H1 (cell line): ENCODE measurements at regions not wholly inside any gene's neighbourhood (a gene's known extent, or its start where the extent isn't known, plus 50 kb on each side); places are given as distances from the start of the nearest gene placed in this dataset.

Experiments used
- CTCF ChIA-PET: fragments of 300-600 bp; sonication (Branson Sonifier 250); formaldehyde crosslinking; loops from one replicate; lab custom pipeline; 2021; ENCODE audit not compliant: partially characterized antibody; lab: Charles Lee
- POLR2A ChIA-PET: fragments of 300-600 bp; sonication (Branson Sonifier 250); formaldehyde crosslinking; loops from one replicate; lab custom pipeline; 2021; ENCODE audit warnings: inconsistent platforms; ENCODE audit not compliant: partially characterized antibody; lab: Charles Lee
- DNase-seq, 2 experiments: peaks; one replicate each; pipeline versions ENCODE4 v3.0.0 to v3.0.0-alpha.2; 2010 to 2022; ENCODE audit warnings: low spot score in 2 of 2, low read depth in 1 of 2, mixed read lengths in 1 of 2
- FAIRE-seq: peaks from 2 replicates; lab custom pipeline; 2011; peaks lifted over from hg19 to GRCh38; lab: Jason Lieb, UNC
- H2AFZ ChIP-seq: 2 replicates; pipeline ENCODE4 v1.8.1; 2012; ENCODE audit warnings: low read length, inconsistent platforms
- H2AK5ac ChIP-seq: 2 replicates; pipeline ENCODE4 v1.6.1; 2013; ENCODE audit warnings: low read depth, low read length
- H2BK120ac ChIP-seq: replicated peaks from 2 replicates; pipeline ENCODE3; 2013; ENCODE audit warnings: low read depth, low read length, inconsistent platforms
- H2BK12ac ChIP-seq: 2 replicates; pipeline ENCODE4 v1.6.1; 2013; ENCODE audit warnings: low read depth, low read length
- H2BK15ac ChIP-seq: 2 replicates; pipeline ENCODE4 v1.6.1; 2013; ENCODE audit warnings: low read length
- H2BK20ac ChIP-seq: 2 replicates; pipeline ENCODE4 v1.6.1; 2013; ENCODE audit warnings: low read length
- H2BK5ac ChIP-seq: 2 replicates; pipeline ENCODE4 v1.6.1; 2013; ENCODE audit warnings: low read depth, low read length
- H3K14ac ChIP-seq: 2 replicates; pipeline ENCODE4 v1.6.1; 2013; ENCODE audit warnings: inconsistent platforms; ENCODE audit not compliant: insufficient read length
- H3K18ac ChIP-seq: 2 replicates; pipeline ENCODE4 v1.6.1; 2013; ENCODE audit warnings: low read length; ENCODE audit errors: extremely low read depth
- H3K23ac ChIP-seq: 2 replicates; pipeline ENCODE4 v1.6.1; 2013; ENCODE audit warnings: inconsistent platforms; ENCODE audit not compliant: insufficient read length
- H3K23me2 ChIP-seq: 2 replicates; pipeline ENCODE4 v1.6.1; 2013; ENCODE audit warnings: low read depth, low read length
- H3K27ac ChIP-seq: 2 replicates; pipeline ENCODE4 v1.6.1; 2011; ENCODE audit warnings: low read depth, low read length, inconsistent platforms
- H3K27me3 ChIP-seq, 4 experiments: replicated peaks in 1 of 4; 1 replicate in 1 of 4; 2 replicates in 3 of 4; pipeline versions ENCODE4 v1.6.1 to v1.8.1; 2011 to 2013; ENCODE audit warnings: low read length in 3 of 4, mild to moderate bottlenecking in 3 of 4, inconsistent platforms in 2 of 4, mixed read lengths in 2 of 4, moderate library complexity in 1 of 4; ENCODE audit not compliant: control insufficient read depth in 3 of 4, insufficient read depth in 3 of 4; ENCODE audit errors: extremely low read depth in 1 of 4
- H3K36me3 ChIP-seq, 4 experiments: 2 replicates each; pipeline versions ENCODE4 v1.6.1 to v1.8.1; 2011 to 2013; ENCODE audit warnings: mild to moderate bottlenecking in 4 of 4, low read length in 3 of 4, moderate library complexity in 2 of 4, control low read depth in 1 of 4, inconsistent platforms in 1 of 4; ENCODE audit not compliant: insufficient read depth in 4 of 4, control insufficient read depth in 2 of 4
- H3K4ac ChIP-seq: replicated peaks from 2 replicates; pipeline ENCODE3; 2013; ENCODE audit warnings: low read length, low read depth, mixed read lengths, inconsistent platforms; ENCODE audit not compliant: insufficient read length
- H3K4me1 ChIP-seq, 4 experiments: replicated peaks in 1 of 4; 1 replicate in 1 of 4; 2 replicates in 3 of 4; pipeline versions ENCODE4 v1.6.1 to v1.8.1; 2011 to 2013; ENCODE audit warnings: low read length in 3 of 4, inconsistent platforms in 2 of 4, mixed read lengths in 1 of 4; ENCODE audit not compliant: insufficient read depth in 4 of 4, control insufficient read depth in 3 of 4
- H3K4me2 ChIP-seq, 2 experiments: 2 replicates each; pipeline versions ENCODE4 v1.6.1 to v1.8.1; 2011 to 2013; ENCODE audit warnings: low read depth in 2 of 2, low read length in 2 of 2, control low read depth in 1 of 2, inconsistent platforms in 1 of 2, mild to moderate bottlenecking in 1 of 2; ENCODE audit not compliant: insufficient read depth in 1 of 2
- H3K4me3 ChIP-seq, 4 experiments: fragments of 200-600, 300-600 bp in 1 of 4; sonication (generic), shearing (Covaris generic), sonication (Bioruptor Twin) in 1 of 4; 2 replicates each; pipeline versions ENCODE4 v1.5.1 to v1.8.1; 2011 to 2016; ENCODE audit warnings: low read length in 4 of 4, low read depth in 3 of 4, control low read depth in 2 of 4, inconsistent platforms in 2 of 4, mild to moderate bottlenecking in 2 of 4, mixed read lengths in 1 of 4, moderate library complexity in 1 of 4; ENCODE audit not compliant: insufficient read depth in 2 of 4; ENCODE audit errors: extremely low read depth in 1 of 4
- H3K56ac ChIP-seq: replicated peaks from 2 replicates; pipeline ENCODE3; 2013; ENCODE audit warnings: low read depth, mild to moderate bottlenecking, mixed read lengths, low read length, inconsistent platforms; ENCODE audit not compliant: insufficient read length
- H3K79me1 ChIP-seq: 2 replicates; pipeline ENCODE4 v1.6.1; 2013; ENCODE audit warnings: low read depth, low read length, control low read depth
- H3K79me2 ChIP-seq, 2 experiments: 2 replicates each; pipeline versions ENCODE4 v1.6.1 to v1.8.1; 2012 to 2013; ENCODE audit warnings: low read length in 2 of 2, mild to moderate bottlenecking in 2 of 2, inconsistent platforms in 1 of 2; ENCODE audit not compliant: insufficient read depth in 2 of 2, control insufficient read depth in 1 of 2
- H3K9ac ChIP-seq, 4 experiments: replicated peaks in 1 of 4; 1 replicate in 1 of 4; 2 replicates in 3 of 4; pipeline versions ENCODE4 v1.6.1 to v1.8.1; 2011 to 2013; ENCODE audit warnings: low read depth in 3 of 4, low read length in 3 of 4, control low read depth in 2 of 4, mild to moderate bottlenecking in 2 of 4, moderate library complexity in 2 of 4, inconsistent platforms in 1 of 4; ENCODE audit errors: extremely low read depth in 1 of 4
- H3K9me3 ChIP-seq, 2 experiments: 2 replicates each; pipeline versions ENCODE4 v1.6.1 to v1.8.1; 2012 to 2013; ENCODE audit warnings: mild to moderate bottlenecking in 2 of 2, moderate library complexity in 2 of 2, control low read depth in 1 of 2, inconsistent platforms in 1 of 2, low read depth in 1 of 2, low read length in 1 of 2, mixed read lengths in 1 of 2; ENCODE audit not compliant: insufficient read depth in 2 of 2
- H4K20me1 ChIP-seq, 2 experiments: replicated peaks in 1 of 2; 2 replicates each; pipeline versions ENCODE3 to v1.8.1; 2011 to 2013; ENCODE audit warnings: inconsistent platforms in 2 of 2, low read length in 2 of 2, mild to moderate bottlenecking in 1 of 2; ENCODE audit not compliant: insufficient read depth in 2 of 2, control insufficient read depth in 1 of 2
- H4K5ac ChIP-seq: 2 replicates; pipeline ENCODE4 v1.6.1; 2013; ENCODE audit warnings: low read length, low read depth, mixed read lengths, inconsistent platforms; ENCODE audit not compliant: insufficient read length
- H4K8ac ChIP-seq: 2 replicates; pipeline ENCODE4 v1.8.0; 2013; ENCODE audit warnings: mild to moderate bottlenecking, moderate library complexity, low read length, inconsistent platforms; ENCODE audit not compliant: insufficient read depth; ENCODE audit errors: extremely low read depth
- H4K91ac ChIP-seq: replicated peaks from 2 replicates; pipeline ENCODE3; 2013; ENCODE audit warnings: low read length, mixed read lengths, inconsistent platforms; ENCODE audit not compliant: insufficient read length
- CHD1 ChIP-seq: IDR thresholded peaks from 2 replicates; pipeline ENCODE4 v1.6.1; 2012; ENCODE audit warnings: low read depth, low read length, improper control_type of control experiment
- CTBP2 ChIP-seq: IDR thresholded peaks from 2 replicates; pipeline ENCODE4 v1.7.0; 2011; ENCODE audit warnings: borderline replicate concordance, mild to moderate bottlenecking, moderate library complexity, mixed read lengths, low read length; ENCODE audit not compliant: insufficient read depth, insufficient read length
- JUN ChIP-seq: IDR thresholded peaks from 2 replicates; pipeline ENCODE4 v1.6.1; 2011; ENCODE audit warnings: low read depth, mild to moderate bottlenecking, improper control_type of control experiment, low read length
- KDM1A ChIP-seq: fragments of 200-600, 300-600 bp; sonication (generic); IDR thresholded peaks from 2 replicates; pipeline ENCODE4 v1.7.1; 2016; ENCODE audit warnings: mild to moderate bottlenecking, low read length, borderline replicate concordance
- SRF ChIP-seq: IDR thresholded peaks from 2 replicates; pipeline ENCODE4 v1.6.1; 2011; ENCODE audit warnings: mild to moderate bottlenecking, low read depth, low read length, moderate library complexity
- ZNF274 ChIP-seq: IDR thresholded peaks from 2 replicates; pipeline ENCODE4 v1.7.0; 2012; ENCODE audit warnings: low read length, borderline replicate concordance; ENCODE audit errors: extremely low read depth
- WGBS, 2 experiments: shearing (Covaris generic) in 1 of 2; methylation state at CpG; one replicate each; pipeline versions ENCODE4 v1.1.6 to v1.1.7; 2013 to 2015; ENCODE audit warnings: low lambda C conversion rate in 2 of 2, mixed read lengths in 2 of 2, inconsistent platforms in 1 of 2, low coverage in 1 of 2, missing lambda C conversion rate in 1 of 2; ENCODE audit not compliant: insufficient replicate concordance in 2 of 2, insufficient coverage in 1 of 2, insufficient read length in 1 of 2; ENCODE audit errors: extremely low coverage in 1 of 2, missing lambda C conversion rate in 1 of 2; 5-methylcytosine and 5-hydroxymethylcytosine counted together
- TF ChIP-seq, protein P1 (sequence below): IDR thresholded peaks from 2 replicates; pipeline ENCODE4 v1.6.1; 2012; ENCODE audit warnings: low read length, inconsistent platforms

- H2BK12ac ChIP-seq = no peak overlapping the region
- ChIA-PET CTCF (interaction anchor here (1.5 kb wide), 1 partner anchor 9 kb away, joined by 4 read pairs; no protein-coding TSS in a partner anchor), POLR2A (no interaction called here)
- no peak overlapping the region for H4K8ac ChIP-seq
- H4K20me1 ChIP-seq = no peaks in the 10 kb centered on the region
- H3K79me1 ChIP-seq = no peaks in the 10 kb centered on the region; the same call in 1 of the 2 replicates
- peaks cover 0 to 3% (median 0%) of the 10 kb centered on the region in 4 experiments; a peak in 2 of 7 replicates for H3K27me3 ChIP-seq
- WGBS, 2 experiments = 87% methylated on average over 4 of the region's 4 CpGs; no CpG with 5 or more reads in 1 of the 2 experiments
- H4K91ac ChIP-seq = no peak overlapping the region
- H3K4me2 ChIP-seq = no peak overlapping the region
- no peak overlapping the region for H2BK20ac ChIP-seq
- H3K56ac ChIP-seq = no peak overlapping the region
- no peak overlapping the region for H2AFZ ChIP-seq
- H2BK5ac ChIP-seq = no peak overlapping the region
- no peak overlapping the region for H2AK5ac ChIP-seq
- H2BK15ac ChIP-seq = no peak overlapping the region
- TF ChIP-seq ZNF274 (no peak), CHD1 (no peak), SRF (no peak), CTBP2 (no peak), JUN (no peak), KDM1A (no peak)
- TF ChIP-seq, protein P1, sequence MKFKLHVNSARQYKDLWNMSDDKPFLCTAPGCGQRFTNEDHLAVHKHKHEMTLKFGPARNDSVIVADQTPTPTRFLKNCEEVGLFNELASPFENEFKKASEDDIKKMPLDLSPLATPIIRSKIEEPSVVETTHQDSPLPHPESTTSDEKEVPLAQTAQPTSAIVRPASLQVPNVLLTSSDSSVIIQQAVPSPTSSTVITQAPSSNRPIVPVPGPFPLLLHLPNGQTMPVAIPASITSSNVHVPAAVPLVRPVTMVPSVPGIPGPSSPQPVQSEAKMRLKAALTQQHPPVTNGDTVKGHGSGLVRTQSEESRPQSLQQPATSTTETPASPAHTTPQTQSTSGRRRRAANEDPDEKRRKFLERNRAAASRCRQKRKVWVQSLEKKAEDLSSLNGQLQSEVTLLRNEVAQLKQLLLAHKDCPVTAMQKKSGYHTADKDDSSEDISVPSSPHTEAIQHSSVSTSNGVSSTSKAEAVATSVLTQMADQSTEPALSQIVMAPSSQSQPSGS = no peak
- H3K79me2 ChIP-seq = no peaks in the 10 kb centered on the region
- H3K36me3 ChIP-seq = no peaks in the 10 kb centered on the region
- peak in 1 of 2 experiments; percentile 16 for DNase-seq
- no peak for FAIRE-seq
- H3K27ac ChIP-seq = no peak overlapping the region
- no peak overlapping the region for H3K4me3 ChIP-seq
- no peak overlapping the region for H3K9ac ChIP-seq
- no peak overlapping the region for H3K23ac ChIP-seq
- no peak overlapping the region for H3K4ac ChIP-seq
- no peak overlapping the region for H3K14ac ChIP-seq
- H4K5ac ChIP-seq = no peak overlapping the region
- no peak overlapping the region for H2BK120ac ChIP-seq
- H3K4me1 ChIP-seq = no peaks in the 10 kb centered on the region
- H3K9me3 ChIP-seq = no peaks in the 10 kb centered on the region; a peak in 1 of 4 replicates
- no peaks in the 10 kb centered on the region for H3K23me2 ChIP-seq
- H3K18ac ChIP-seq = no peak overlapping the region
Measured at GRCh38 chr11:116118138-116118470, 613.9 kb upstream of the CADM1 start.
